Ishikawa (cell line): ENCODE measurements at regions not wholly inside any gene's neighbourhood (a gene's known extent, or its start where the extent isn't known, plus 50 kb on each side); places are given as distances from the start of the nearest gene placed in this dataset.

Source experiments
- CEBPB ChIP-seq: IDR thresholded peaks from 2 replicates; pipeline ENCODE4 v1.6.1; 2012
- CREB1 ChIP-seq: IDR thresholded peaks from 2 replicates; pipeline ENCODE4 v1.6.1; 2012; ENCODE audit warnings: low read depth
- EP300 ChIP-seq: IDR thresholded peaks from 2 replicates; pipeline ENCODE4 v1.6.1; 2012; ENCODE audit warnings: borderline replicate concordance
- NFIC ChIP-seq: IDR thresholded peaks from 2 replicates; pipeline ENCODE4 v1.6.1; 2012
- RAD21 ChIP-seq: IDR thresholded peaks from 2 replicates; pipeline ENCODE4 v1.6.1; 2012; ENCODE audit warnings: low read depth
- TAF1 ChIP-seq: IDR thresholded peaks from 2 replicates; pipeline ENCODE4 v1.6.1; 2012; ENCODE audit warnings: low read depth, mild to moderate bottlenecking
- TCF12 ChIP-seq: IDR thresholded peaks from 2 replicates; pipeline ENCODE4 v1.6.1; 2012; ENCODE audit warnings: low read depth
- TEAD4 ChIP-seq: IDR thresholded peaks from 2 replicates; pipeline ENCODE4 v1.6.1; 2012
- YY1 ChIP-seq: IDR thresholded peaks from 2 replicates; pipeline ENCODE4 v1.6.1; 2012; ENCODE audit warnings: low read depth
- ZBTB7A ChIP-seq: IDR thresholded peaks from 2 replicates; pipeline ENCODE4 v1.6.1; 2012; ENCODE audit warnings: low read depth
- TF ChIP-seq, protein P1 (sequence below): IDR thresholded peaks from 2 replicates; pipeline ENCODE4 v1.6.1; 2012; ENCODE audit warnings: low read depth, mild to moderate bottlenecking
- TF ChIP-seq, protein P2 (sequence below): IDR thresholded peaks from 2 replicates; pipeline ENCODE4 v1.6.1; 2012
- TF ChIP-seq, protein P3 (sequence below): IDR thresholded peaks from 2 replicates; pipeline ENCODE4 v1.6.1; 2012

DNA sequence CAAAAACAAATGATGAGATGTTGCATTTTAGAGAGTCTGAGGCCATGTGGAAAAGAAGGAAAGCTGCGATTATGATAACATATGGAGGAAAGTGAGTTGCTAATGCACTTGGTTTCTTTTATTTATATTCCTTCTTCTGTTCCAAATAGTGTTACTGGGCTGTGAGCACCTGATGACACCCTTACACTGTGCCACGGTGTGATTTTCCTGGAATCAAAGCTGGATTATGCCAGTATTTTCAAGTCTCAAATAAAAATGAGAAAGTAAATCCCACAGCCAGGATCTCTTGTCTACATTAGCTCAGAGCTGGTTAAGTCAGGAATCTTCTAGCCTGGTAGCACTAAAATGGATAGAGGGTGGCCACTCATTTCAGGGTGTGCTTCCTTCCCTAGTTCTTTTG lies 670.8 kb downstream of the TDRD15 start:
- TF ChIP-seq CEBPB (no peak), TAF1 (no peak), NFIC (no peak), ZBTB7A (no peak), TEAD4 (no peak), EP300 (no peak), RAD21 (no peak), YY1 (no peak), TCF12 (no peak), CREB1 (no peak)
- TF ChIP-seq, protein P1, sequence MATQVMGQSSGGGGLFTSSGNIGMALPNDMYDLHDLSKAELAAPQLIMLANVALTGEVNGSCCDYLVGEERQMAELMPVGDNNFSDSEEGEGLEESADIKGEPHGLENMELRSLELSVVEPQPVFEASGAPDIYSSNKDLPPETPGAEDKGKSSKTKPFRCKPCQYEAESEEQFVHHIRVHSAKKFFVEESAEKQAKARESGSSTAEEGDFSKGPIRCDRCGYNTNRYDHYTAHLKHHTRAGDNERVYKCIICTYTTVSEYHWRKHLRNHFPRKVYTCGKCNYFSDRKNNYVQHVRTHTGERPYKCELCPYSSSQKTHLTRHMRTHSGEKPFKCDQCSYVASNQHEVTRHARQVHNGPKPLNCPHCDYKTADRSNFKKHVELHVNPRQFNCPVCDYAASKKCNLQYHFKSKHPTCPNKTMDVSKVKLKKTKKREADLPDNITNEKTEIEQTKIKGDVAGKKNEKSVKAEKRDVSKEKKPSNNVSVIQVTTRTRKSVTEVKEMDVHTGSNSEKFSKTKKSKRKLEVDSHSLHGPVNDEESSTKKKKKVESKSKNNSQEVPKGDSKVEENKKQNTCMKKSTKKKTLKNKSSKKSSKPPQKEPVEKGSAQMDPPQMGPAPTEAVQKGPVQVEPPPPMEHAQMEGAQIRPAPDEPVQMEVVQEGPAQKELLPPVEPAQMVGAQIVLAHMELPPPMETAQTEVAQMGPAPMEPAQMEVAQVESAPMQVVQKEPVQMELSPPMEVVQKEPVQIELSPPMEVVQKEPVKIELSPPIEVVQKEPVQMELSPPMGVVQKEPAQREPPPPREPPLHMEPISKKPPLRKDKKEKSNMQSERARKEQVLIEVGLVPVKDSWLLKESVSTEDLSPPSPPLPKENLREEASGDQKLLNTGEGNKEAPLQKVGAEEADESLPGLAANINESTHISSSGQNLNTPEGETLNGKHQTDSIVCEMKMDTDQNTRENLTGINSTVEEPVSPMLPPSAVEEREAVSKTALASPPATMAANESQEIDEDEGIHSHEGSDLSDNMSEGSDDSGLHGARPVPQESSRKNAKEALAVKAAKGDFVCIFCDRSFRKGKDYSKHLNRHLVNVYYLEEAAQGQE, result no peak
- TF ChIP-seq, protein P2, sequence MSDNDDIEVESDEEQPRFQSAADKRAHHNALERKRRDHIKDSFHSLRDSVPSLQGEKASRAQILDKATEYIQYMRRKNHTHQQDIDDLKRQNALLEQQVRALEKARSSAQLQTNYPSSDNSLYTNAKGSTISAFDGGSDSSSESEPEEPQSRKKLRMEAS, result no peak
- TF ChIP-seq, protein P3, sequence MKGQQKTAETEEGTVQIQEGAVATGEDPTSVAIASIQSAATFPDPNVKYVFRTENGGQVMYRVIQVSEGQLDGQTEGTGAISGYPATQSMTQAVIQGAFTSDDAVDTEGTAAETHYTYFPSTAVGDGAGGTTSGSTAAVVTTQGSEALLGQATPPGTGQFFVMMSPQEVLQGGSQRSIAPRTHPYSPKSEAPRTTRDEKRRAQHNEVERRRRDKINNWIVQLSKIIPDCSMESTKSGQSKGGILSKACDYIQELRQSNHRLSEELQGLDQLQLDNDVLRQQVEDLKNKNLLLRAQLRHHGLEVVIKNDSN, result no peak
